BLaER1 (cell line): ENCODE measurements at regions not wholly inside any gene's neighbourhood (a gene's known extent, or its start where the extent isn't known, plus 50 kb on each side); places are given as distances from the start of the nearest gene placed in this dataset.

Experiments used
- H3K27ac ChIP-seq: shearing (Covaris generic); formaldehyde crosslinking; 2 replicates; pipeline ENCODE4 v1.8.1; 2022
- H3K27me3 ChIP-seq: shearing (Covaris generic); formaldehyde crosslinking; 2 replicates; pipeline ENCODE4 v1.8.1; 2022
- H3K36me3 ChIP-seq: shearing (Covaris generic); formaldehyde crosslinking; 2 replicates; pipeline ENCODE4 v1.8.1; 2022
- H3K4me1 ChIP-seq: shearing (Covaris generic); formaldehyde crosslinking; 2 replicates; pipeline ENCODE4 v1.8.1; 2022
- H3K4me2 ChIP-seq: shearing (Covaris generic); formaldehyde crosslinking; 2 replicates; pipeline ENCODE4 v1.8.1; 2022
- H3K4me3 ChIP-seq: shearing (Covaris generic); formaldehyde crosslinking; 2 replicates; pipeline ENCODE4 v1.8.1; 2022
- H3K9ac ChIP-seq: shearing (Covaris generic); formaldehyde crosslinking; 2 replicates; pipeline ENCODE4 v1.8.1; 2022
- H3K9me3 ChIP-seq: shearing (Covaris generic); formaldehyde crosslinking; 2 replicates; pipeline ENCODE4 v1.8.1; 2022
- H4K20me1 ChIP-seq: shearing (Covaris generic); formaldehyde crosslinking; 2 replicates; pipeline ENCODE4 v1.8.1; 2022
- Cebpa-rat ChIP-seq: shearing (Covaris generic); IDR thresholded peaks from 2 replicates; pipeline ENCODE4 v1.8.1; 2022

GRCh38 chr2:173792166-173792565, 173.0 kb downstream of the SP3 start:
- no peak overlapping the region for H3K27ac ChIP-seq
- peaks cover 9% of the 10 kb centered on the region for H3K4me1 ChIP-seq
- no peaks in the 10 kb centered on the region for H4K20me1 ChIP-seq
- no peak overlapping the region for H3K9ac ChIP-seq
- no peak overlapping the region for H3K4me2 ChIP-seq
- H3K9me3 ChIP-seq, result no peaks in the 10 kb centered on the region
- H3K36me3 ChIP-seq, result no peaks in the 10 kb centered on the region
- H3K4me3 ChIP-seq, result no peak overlapping the region
- H3K27me3 ChIP-seq, result no peaks in the 10 kb centered on the region
- TF ChIP-seq Cebpa-rat, result no peak

GRCh38 chr2:173792741-173793140, 172.4 kb downstream of the SP3 start:
- Histone ChIP-seq H3K4me3 (no peak overlapping the region), H4K20me1 (no peaks in the 10 kb centered on the region), H3K4me1 (peaks cover 9% of the 10 kb centered on the region), H3K9me3 (no peaks in the 10 kb centered on the region), H3K4me2 (no peak overlapping the region), H3K27me3 (no peaks in the 10 kb centered on the region), H3K36me3 (no peaks in the 10 kb centered on the region), H3K27ac (no peak overlapping the region), H3K9ac (no peak overlapping the region)
- TF ChIP-seq Cebpa-rat, result no peak

GRCh38 chr2:173793709-173794565, 171.2 kb downstream of the SP3 start:
- TF ChIP-seq Cebpa-rat, result no peak
- Histone ChIP-seq H3K9me3 (no peaks in the 10 kb centered on the region), H3K27ac (no peak overlapping the region), H3K36me3 (no peaks in the 10 kb centered on the region), H3K9ac (no peak overlapping the region), H3K4me1 (peaks cover 9% of the 10 kb centered on the region), H3K27me3 (no peaks in the 10 kb centered on the region), H3K4me2 (no peak overlapping the region), H4K20me1 (no peaks in the 10 kb centered on the region), H3K4me3 (no peak overlapping the region)

- no peak for TF ChIP-seq Cebpa-rat
- Histone ChIP-seq H3K9me3 (no peaks in the 10 kb centered on the region), H3K27ac (no peak overlapping the region), H3K4me1 (no peaks in the 10 kb centered on the region), H3K36me3 (no peaks in the 10 kb centered on the region), H4K20me1 (no peaks in the 10 kb centered on the region), H3K4me2 (no peak overlapping the region), H3K27me3 (no peaks in the 10 kb centered on the region), H3K4me3 (no peak overlapping the region), H3K9ac (no peak overlapping the region)
These were observed 167.4 kb downstream of the SP3 start for GRCh38 chr2:173797586-173798263.

- Histone ChIP-seq H3K4me3 (no peak overlapping the region), H4K20me1 (no peaks in the 10 kb centered on the region), H3K27ac (no peak overlapping the region), H3K4me2 (no peak overlapping the region), H3K27me3 (no peaks in the 10 kb centered on the region), H3K9ac (no peak overlapping the region), H3K9me3 (0 out of 2 replicates have a peak, but pooled peaks cover under 1% of the 10 kb centered on the region), H3K4me1 (no peaks in the 10 kb centered on the region), H3K36me3 (no peaks in the 10 kb centered on the region)
- no peak for TF ChIP-seq Cebpa-rat
These were observed 162.7 kb downstream of the SP3 start for GRCh38 chr2:173802518-173802917.

- H3K27me3 ChIP-seq, result no peaks in the 10 kb centered on the region
- peaks cover 7% of the 10 kb centered on the region; the same call in 1 of the 2 replicates for H3K9me3 ChIP-seq
- no peaks in the 10 kb centered on the region for H4K20me1 ChIP-seq
- H3K9ac ChIP-seq, result no peak overlapping the region
- no peak for TF ChIP-seq Cebpa-rat
- no peaks in the 10 kb centered on the region for H3K4me1 ChIP-seq
- H3K36me3 ChIP-seq, result no peaks in the 10 kb centered on the region
- no peak overlapping the region for H3K27ac ChIP-seq
- H3K4me2 ChIP-seq, result no peak overlapping the region
- H3K4me3 ChIP-seq, result no peak overlapping the region
These were observed 161.7 kb downstream of the SP3 start for GRCh38 chr2:173803449-173803848.

GRCh38 chr2:173806761-173807160, 158.4 kb downstream of the SP3 start:
- peaks cover 7% of the 10 kb centered on the region; the same call in 1 of the 2 replicates for H3K9me3 ChIP-seq
- no peak overlapping the region for H3K4me2 ChIP-seq
- no peaks in the 10 kb centered on the region for H3K27me3 ChIP-seq
- no peaks in the 10 kb centered on the region for H3K4me1 ChIP-seq
- no peak overlapping the region for H3K4me3 ChIP-seq
- no peaks in the 10 kb centered on the region for H3K36me3 ChIP-seq
- no peak for TF ChIP-seq Cebpa-rat
- H3K9ac ChIP-seq, result no peak overlapping the region
- H3K27ac ChIP-seq, result no peak overlapping the region
- no peaks in the 10 kb centered on the region for H4K20me1 ChIP-seq

- Histone ChIP-seq H3K36me3 (no peaks in the 10 kb centered on the region), H3K9ac (no peak overlapping the region), H3K27me3 (no peaks in the 10 kb centered on the region), H4K20me1 (no peaks in the 10 kb centered on the region), H3K4me1 (no peaks in the 10 kb centered on the region), H3K4me3 (no peak overlapping the region), H3K9me3 (peaks cover 7% of the 10 kb centered on the region; the same call in 1 of the 2 replicates), H3K4me2 (no peak overlapping the region), H3K27ac (no peak overlapping the region)
- no peak for TF ChIP-seq Cebpa-rat
These were observed 156.5 kb downstream of the SP3 start for GRCh38 chr2:173808718-173809117.

- TF ChIP-seq Cebpa-rat, result no peak
- Histone ChIP-seq H3K27ac (no peak overlapping the region), H3K9ac (no peak overlapping the region), H3K4me3 (no peak overlapping the region), H4K20me1 (no peaks in the 10 kb centered on the region), H3K4me1 (no peaks in the 10 kb centered on the region), H3K9me3 (peaks cover 7% of the 10 kb centered on the region; the same call in 1 of the 2 replicates), H3K4me2 (no peak overlapping the region), H3K27me3 (no peaks in the 10 kb centered on the region), H3K36me3 (no peaks in the 10 kb centered on the region)
These were observed 152.9 kb downstream of the SP3 start for GRCh38 chr2:173812321-173812720.

- H3K9me3 ChIP-seq, result no peaks in the 10 kb centered on the region
- no peak overlapping the region for H3K9ac ChIP-seq
- TF ChIP-seq Cebpa-rat, result no peak
- H4K20me1 ChIP-seq, result no peaks in the 10 kb centered on the region
- no peaks in the 10 kb centered on the region for H3K27me3 ChIP-seq
- H3K4me1 ChIP-seq, result no peaks in the 10 kb centered on the region
- H3K36me3 ChIP-seq, result no peaks in the 10 kb centered on the region
- no peak overlapping the region for H3K4me3 ChIP-seq
- H3K27ac ChIP-seq, result no peak overlapping the region
- H3K4me2 ChIP-seq, result no peak overlapping the region
These were observed 150.9 kb downstream of the SP3 start for GRCh38 chr2:173814306-173814705.
